WTC11 (cell line): ENCODE measurements at regions not wholly inside any gene's neighbourhood (a gene's known extent, or its start where the extent isn't known, plus 50 kb on each side); places are given as distances from the start of the nearest gene placed in this dataset.

Experiments
- ATAC-seq: fragments of 200-7000 bp; cut with Tn5 transposase; 2 replicates; pipeline ENCODE4 v1.10.0; 2021; ENCODE audit warnings: mild to moderate bottlenecking, moderate library complexity
- CTCF ChIA-PET: fragments of 300-600 bp; sonication (Branson Sonifier 250); formaldehyde crosslinking; loops from one replicate; lab custom pipeline; 2021; ENCODE audit warnings: antibody characterized with exemption; lab: Charles Lee
- POLR2A ChIA-PET: fragments of 350-600 bp; sonication (Branson Sonifier 250); formaldehyde crosslinking; loops from one replicate; lab custom pipeline; 2021; ENCODE audit warnings: antibody characterized with exemption; lab: Charles Lee
- DNase-seq: peaks from one replicate; pipeline ENCODE4 v3.0.0; 2021; ENCODE audit warnings: low spot score
- H3K27ac Mint-ChIP-seq: 2 replicates; pipeline ENCODE4 v1.8.0; 2021; ENCODE audit warnings: mixed read lengths
- H3K27me3 Mint-ChIP-seq: 2 replicates; pipeline ENCODE4 v1.8.0; 2021; ENCODE audit warnings: low read depth, mild to moderate bottlenecking, moderate library complexity, mixed read lengths
- H3K36me3 Mint-ChIP-seq: 2 replicates; pipeline ENCODE4 v1.8.0; 2021; ENCODE audit warnings: mixed read lengths
- H3K4me1 Mint-ChIP-seq: 2 replicates; pipeline ENCODE4 v1.8.0; 2022; ENCODE audit warnings: mixed read lengths
- H3K4me3 Mint-ChIP-seq: 2 replicates; pipeline ENCODE4 v1.8.0; 2021; ENCODE audit warnings: mild to moderate bottlenecking, moderate library complexity, mixed read lengths
- H3K9me3 Mint-ChIP-seq: 2 replicates; pipeline ENCODE4 v1.8.0; 2021; ENCODE audit warnings: mixed read lengths
- ATF1 ChIP-seq: sonication (generic); formaldehyde crosslinking; IDR thresholded peaks from 2 replicates; pipeline ENCODE4 v1.8.1; 2023; ENCODE audit warnings: mild to moderate bottlenecking, moderate library complexity, missing genetic modification reagents
- CREM ChIP-seq: sonication (generic); formaldehyde crosslinking; IDR thresholded peaks from 2 replicates; pipeline ENCODE4 v1.8.1; 2022; ENCODE audit warnings: mild to moderate bottlenecking, missing genetic modification reagents, moderate library complexity
- FOXP1 ChIP-seq: sonication (generic); formaldehyde crosslinking; IDR thresholded peaks from 2 replicates; pipeline ENCODE4 v1.8.0; 2022; ENCODE audit warnings: missing genetic modification reagents, mild to moderate bottlenecking, moderate library complexity, borderline replicate concordance
- GABPB1 ChIP-seq: sonication (generic); formaldehyde crosslinking; IDR thresholded peaks from 2 replicates; pipeline ENCODE4 v1.8.1; 2023; ENCODE audit warnings: mild to moderate bottlenecking, missing genetic modification reagents
- MYBL2 ChIP-seq: sonication (generic); formaldehyde crosslinking; IDR thresholded peaks from 2 replicates; pipeline ENCODE4 v1.8.1; 2023; ENCODE audit warnings: mild to moderate bottlenecking, moderate library complexity, missing genetic modification reagents
- NFE2L1 ChIP-seq: sonication (generic); formaldehyde crosslinking; IDR thresholded peaks from 2 replicates; pipeline ENCODE4 v1.8.1; 2023; ENCODE audit warnings: missing genetic modification reagents
- NR2C2 ChIP-seq: sonication (generic); formaldehyde crosslinking; IDR thresholded peaks from 2 replicates; pipeline ENCODE4 v1.8.0; 2022; ENCODE audit warnings: mild to moderate bottlenecking, missing genetic modification reagents
- NR3C1 ChIP-seq: sonication (generic); formaldehyde crosslinking; conservative IDR thresholded peaks from 2 replicates; pipeline ENCODE4 v1.8.1; 2023; ENCODE audit warnings: low read depth, mild to moderate bottlenecking, missing genetic modification reagents
- PRRX2 ChIP-seq: fragments of 250-450 bp; sonication (Bioruptor Pico); IDR thresholded peaks from 2 replicates; pipeline ENCODE4 v1.8.0; 2021; ENCODE audit warnings: mild to moderate bottlenecking
- SMAD4 ChIP-seq: sonication (generic); formaldehyde crosslinking; IDR thresholded peaks from 2 replicates; pipeline ENCODE4 v1.8.0; 2022; ENCODE audit warnings: mild to moderate bottlenecking, missing genetic modification reagents
- TEAD1 ChIP-seq: sonication (generic); formaldehyde crosslinking; IDR thresholded peaks from 2 replicates; pipeline ENCODE4 v1.8.0; 2022; ENCODE audit warnings: mild to moderate bottlenecking, missing genetic modification reagents
- ZNF263 ChIP-seq: sonication (generic); formaldehyde crosslinking; IDR thresholded peaks from 2 replicates; pipeline ENCODE4 v1.8.1; 2022; ENCODE audit warnings: low read depth, mild to moderate bottlenecking, moderate library complexity, missing genetic modification reagents
- TF ChIP-seq, protein P1 (sequence below): sonication (generic); formaldehyde crosslinking; IDR thresholded peaks from 2 replicates; pipeline ENCODE4 v1.8.0; 2022; ENCODE audit warnings: mild to moderate bottlenecking, missing genetic modification reagents
- TF ChIP-seq, protein P2 (sequence below): sonication (generic); formaldehyde crosslinking; IDR thresholded peaks from 2 replicates; pipeline ENCODE4 v1.8.1; 2023; ENCODE audit warnings: mild to moderate bottlenecking, missing genetic modification reagents, moderate library complexity
- TF ChIP-seq, protein P3 (sequence below): fragments of 250-450 bp; sonication (Bioruptor Pico); IDR thresholded peaks from 2 replicates; pipeline ENCODE4 v1.9.0; 2021; ENCODE audit warnings: mild to moderate bottlenecking
- TF ChIP-seq, protein P4 (sequence below): fragments of 200-600 bp; IDR thresholded peaks from 2 replicates; pipeline ENCODE4 v1.8.0; 2022; ENCODE audit warnings: antibody characterized with exemption
- TF ChIP-seq, protein P5 (sequence below): sonication (generic); formaldehyde crosslinking; IDR thresholded peaks from 2 replicates; pipeline ENCODE4 v1.8.1; 2022; ENCODE audit warnings: missing genetic modification reagents, borderline replicate concordance
- TF ChIP-seq, protein P6 (sequence below): sonication (generic); formaldehyde crosslinking; IDR thresholded peaks from 2 replicates; pipeline ENCODE4 v1.8.0; 2022; ENCODE audit warnings: missing genetic modification reagents
- TF ChIP-seq, protein P7 (sequence below): sonication (generic); formaldehyde crosslinking; IDR thresholded peaks from 2 replicates; pipeline ENCODE4 v1.8.0; 2023; ENCODE audit warnings: missing genetic modification reagents, mild to moderate bottlenecking, borderline replicate concordance

DNA sequence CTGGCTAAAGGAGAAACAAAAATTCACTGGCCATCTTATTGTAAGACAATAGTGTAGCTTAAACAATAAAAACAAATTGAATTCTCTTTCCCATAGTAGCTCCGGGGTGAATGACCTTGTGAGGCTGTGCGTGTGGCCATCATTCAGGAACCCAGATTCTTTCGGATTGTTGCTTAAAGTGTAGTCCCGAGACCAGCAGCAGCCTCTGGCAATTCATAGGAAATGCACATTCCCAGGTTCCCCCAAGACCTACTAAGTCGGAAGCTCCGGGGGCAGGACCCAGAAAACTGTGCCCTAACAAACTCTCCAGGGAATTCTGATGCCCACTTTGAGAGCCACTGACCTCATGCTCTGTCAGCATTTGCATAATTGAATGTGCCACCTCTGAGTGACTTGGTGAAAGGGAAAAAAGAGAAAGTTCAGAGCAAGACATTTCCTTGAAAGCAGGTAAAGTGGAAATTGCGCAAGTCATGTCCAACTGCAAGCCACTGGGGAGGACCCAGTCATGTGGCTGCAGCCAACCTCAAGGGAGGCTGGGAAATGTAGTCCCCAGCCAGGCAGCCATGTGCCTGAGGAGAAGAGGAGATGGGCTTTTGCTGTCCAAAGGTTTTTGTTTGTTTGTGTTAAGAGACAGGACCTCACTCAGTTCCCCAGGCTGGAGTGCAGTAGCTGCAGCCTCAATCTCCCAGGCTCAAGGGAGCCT is 50.7 kb upstream of the PNMA8B start:
- peak; percentile 66 for DNase-seq
- Mint-ChIP-seq H3K27ac (peak overlapping the region; percentile 55), H3K9me3 (peaks cover 18% of the 10 kb centered on the region), H3K4me1 (peaks cover 5% of the 10 kb centered on the region), H3K4me3 (peak overlapping the region; percentile 60), H3K27me3 (peaks cover 24% of the 10 kb centered on the region), H3K36me3 (peaks cover 8% of the 10 kb centered on the region; the same call in 1 of the 2 replicates)
- ChIA-PET POLR2A (interaction anchor here (0.7 kb wide), 1 partner anchor 54 kb away, joined by 3 read pairs; no protein-coding TSS in a partner anchor), CTCF (interaction anchor here (0.8 to 2.5 kb wide), 6 partner anchors 9 to 115 kb away, joined by 4 to 23 read pairs (median 8); partner anchors contain the start of gene DACT3)
- TF ChIP-seq NFE2L1 (CRISPR knock-in tag) (0 out of 2 replicates have a peak, but pooled peaks have one; percentile 57), TEAD1 (CRISPR knock-in tag) (no peak)
- TF ChIP-seq, protein P1, sequence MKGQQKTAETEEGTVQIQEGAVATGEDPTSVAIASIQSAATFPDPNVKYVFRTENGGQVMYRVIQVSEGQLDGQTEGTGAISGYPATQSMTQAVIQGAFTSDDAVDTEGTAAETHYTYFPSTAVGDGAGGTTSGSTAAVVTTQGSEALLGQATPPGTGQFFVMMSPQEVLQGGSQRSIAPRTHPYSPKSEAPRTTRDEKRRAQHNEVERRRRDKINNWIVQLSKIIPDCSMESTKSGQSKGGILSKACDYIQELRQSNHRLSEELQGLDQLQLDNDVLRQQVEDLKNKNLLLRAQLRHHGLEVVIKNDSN (CRISPR knock-in tag) = peak; percentile 97
- TF ChIP-seq, protein P2, sequence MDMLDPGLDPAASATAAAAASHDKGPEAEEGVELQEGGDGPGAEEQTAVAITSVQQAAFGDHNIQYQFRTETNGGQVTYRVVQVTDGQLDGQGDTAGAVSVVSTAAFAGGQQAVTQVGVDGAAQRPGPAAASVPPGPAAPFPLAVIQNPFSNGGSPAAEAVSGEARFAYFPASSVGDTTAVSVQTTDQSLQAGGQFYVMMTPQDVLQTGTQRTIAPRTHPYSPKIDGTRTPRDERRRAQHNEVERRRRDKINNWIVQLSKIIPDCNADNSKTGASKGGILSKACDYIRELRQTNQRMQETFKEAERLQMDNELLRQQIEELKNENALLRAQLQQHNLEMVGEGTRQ (CRISPR knock-in tag) = peak; percentile 96
- peak; percentile 94 for ATAC-seq

DNA sequence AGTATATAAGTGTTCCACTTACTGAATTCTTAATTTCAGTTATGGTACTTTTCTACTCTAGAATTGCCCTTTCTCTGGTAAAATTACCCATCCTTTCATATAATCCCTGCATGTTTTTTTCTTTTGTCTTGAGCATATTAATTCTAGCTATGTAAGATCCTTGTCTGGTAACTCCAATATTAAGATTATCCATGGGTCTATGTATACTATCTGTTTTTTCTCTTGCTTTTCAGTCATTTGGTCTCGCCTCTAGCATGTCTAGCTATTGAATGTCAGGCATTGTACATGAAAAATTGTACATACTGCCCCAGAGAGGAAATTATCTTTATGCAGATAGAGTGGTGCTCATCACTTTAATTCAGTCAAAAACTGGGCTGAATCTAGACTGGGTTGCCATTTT is 50.4 kb upstream of the CALM3 start:
- peaks cover 39% of the 10 kb centered on the region for H3K9me3 Mint-ChIP-seq
- H3K27ac Mint-ChIP-seq = no peak overlapping the region
- peaks cover 10% of the 10 kb centered on the region; the same call in 1 of the 2 replicates for H3K36me3 Mint-ChIP-seq
- DNase-seq (no peak), ATAC-seq (no peak)
- H3K27me3 Mint-ChIP-seq = peaks cover 51% of the 10 kb centered on the region
- H3K4me1 Mint-ChIP-seq = peaks cover 5% of the 10 kb centered on the region
- H3K4me3 Mint-ChIP-seq = no peak overlapping the region
- ChIA-PET CTCF (interaction anchor here (1.0 kb wide), 1 partner anchor 63 kb away, joined by 3 read pairs; no protein-coding TSS in a partner anchor), POLR2A (no interaction called here)
- TF ChIP-seq NFE2L1 (CRISPR knock-in tag) (no peak), MYBL2 (no peak), CREM (CRISPR knock-in tag) (no peak), ATF1 (CRISPR knock-in tag) (no peak), NR2C2 (CRISPR knock-in tag) (no peak), FOXP1 (CRISPR knock-in tag) (no peak), SMAD4 (CRISPR knock-in tag) (no peak), NR3C1 (CRISPR knock-in tag) (no peak), ZNF263 (CRISPR knock-in tag) (no peak), PRRX2 (CRISPR knock-in tag) (no peak), GABPB1 (CRISPR knock-in tag) (no peak)
- TF ChIP-seq, protein P3, sequence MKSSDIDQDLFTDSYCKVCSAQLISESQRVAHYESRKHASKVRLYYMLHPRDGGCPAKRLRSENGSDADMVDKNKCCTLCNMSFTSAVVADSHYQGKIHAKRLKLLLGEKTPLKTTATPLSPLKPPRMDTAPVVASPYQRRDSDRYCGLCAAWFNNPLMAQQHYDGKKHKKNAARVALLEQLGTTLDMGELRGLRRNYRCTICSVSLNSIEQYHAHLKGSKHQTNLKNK (CRISPR knock-in tag) = no peak
- TF ChIP-seq, protein P2 (CRISPR knock-in tag) = no peak
- TF ChIP-seq, protein P4, sequence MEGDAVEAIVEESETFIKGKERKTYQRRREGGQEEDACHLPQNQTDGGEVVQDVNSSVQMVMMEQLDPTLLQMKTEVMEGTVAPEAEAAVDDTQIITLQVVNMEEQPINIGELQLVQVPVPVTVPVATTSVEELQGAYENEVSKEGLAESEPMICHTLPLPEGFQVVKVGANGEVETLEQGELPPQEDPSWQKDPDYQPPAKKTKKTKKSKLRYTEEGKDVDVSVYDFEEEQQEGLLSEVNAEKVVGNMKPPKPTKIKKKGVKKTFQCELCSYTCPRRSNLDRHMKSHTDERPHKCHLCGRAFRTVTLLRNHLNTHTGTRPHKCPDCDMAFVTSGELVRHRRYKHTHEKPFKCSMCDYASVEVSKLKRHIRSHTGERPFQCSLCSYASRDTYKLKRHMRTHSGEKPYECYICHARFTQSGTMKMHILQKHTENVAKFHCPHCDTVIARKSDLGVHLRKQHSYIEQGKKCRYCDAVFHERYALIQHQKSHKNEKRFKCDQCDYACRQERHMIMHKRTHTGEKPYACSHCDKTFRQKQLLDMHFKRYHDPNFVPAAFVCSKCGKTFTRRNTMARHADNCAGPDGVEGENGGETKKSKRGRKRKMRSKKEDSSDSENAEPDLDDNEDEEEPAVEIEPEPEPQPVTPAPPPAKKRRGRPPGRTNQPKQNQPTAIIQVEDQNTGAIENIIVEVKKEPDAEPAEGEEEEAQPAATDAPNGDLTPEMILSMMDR = no peak
- TF ChIP-seq, protein P5, sequence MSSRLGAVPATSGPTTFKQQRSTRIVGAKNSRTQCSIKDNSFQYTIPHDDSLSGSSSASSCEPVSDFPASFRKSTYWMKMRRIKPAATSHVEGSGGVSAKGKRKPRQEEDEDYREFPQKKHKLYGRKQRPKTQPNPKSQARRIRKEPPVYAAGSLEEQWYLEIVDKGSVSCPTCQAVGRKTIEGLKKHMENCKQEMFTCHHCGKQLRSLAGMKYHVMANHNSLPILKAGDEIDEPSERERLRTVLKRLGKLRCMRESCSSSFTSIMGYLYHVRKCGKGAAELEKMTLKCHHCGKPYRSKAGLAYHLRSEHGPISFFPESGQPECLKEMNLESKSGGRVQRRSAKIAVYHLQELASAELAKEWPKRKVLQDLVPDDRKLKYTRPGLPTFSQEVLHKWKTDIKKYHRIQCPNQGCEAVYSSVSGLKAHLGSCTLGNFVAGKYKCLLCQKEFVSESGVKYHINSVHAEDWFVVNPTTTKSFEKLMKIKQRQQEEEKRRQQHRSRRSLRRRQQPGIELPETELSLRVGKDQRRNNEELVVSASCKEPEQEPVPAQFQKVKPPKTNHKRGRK (CRISPR knock-in tag) = no peak
- TF ChIP-seq, protein P6, sequence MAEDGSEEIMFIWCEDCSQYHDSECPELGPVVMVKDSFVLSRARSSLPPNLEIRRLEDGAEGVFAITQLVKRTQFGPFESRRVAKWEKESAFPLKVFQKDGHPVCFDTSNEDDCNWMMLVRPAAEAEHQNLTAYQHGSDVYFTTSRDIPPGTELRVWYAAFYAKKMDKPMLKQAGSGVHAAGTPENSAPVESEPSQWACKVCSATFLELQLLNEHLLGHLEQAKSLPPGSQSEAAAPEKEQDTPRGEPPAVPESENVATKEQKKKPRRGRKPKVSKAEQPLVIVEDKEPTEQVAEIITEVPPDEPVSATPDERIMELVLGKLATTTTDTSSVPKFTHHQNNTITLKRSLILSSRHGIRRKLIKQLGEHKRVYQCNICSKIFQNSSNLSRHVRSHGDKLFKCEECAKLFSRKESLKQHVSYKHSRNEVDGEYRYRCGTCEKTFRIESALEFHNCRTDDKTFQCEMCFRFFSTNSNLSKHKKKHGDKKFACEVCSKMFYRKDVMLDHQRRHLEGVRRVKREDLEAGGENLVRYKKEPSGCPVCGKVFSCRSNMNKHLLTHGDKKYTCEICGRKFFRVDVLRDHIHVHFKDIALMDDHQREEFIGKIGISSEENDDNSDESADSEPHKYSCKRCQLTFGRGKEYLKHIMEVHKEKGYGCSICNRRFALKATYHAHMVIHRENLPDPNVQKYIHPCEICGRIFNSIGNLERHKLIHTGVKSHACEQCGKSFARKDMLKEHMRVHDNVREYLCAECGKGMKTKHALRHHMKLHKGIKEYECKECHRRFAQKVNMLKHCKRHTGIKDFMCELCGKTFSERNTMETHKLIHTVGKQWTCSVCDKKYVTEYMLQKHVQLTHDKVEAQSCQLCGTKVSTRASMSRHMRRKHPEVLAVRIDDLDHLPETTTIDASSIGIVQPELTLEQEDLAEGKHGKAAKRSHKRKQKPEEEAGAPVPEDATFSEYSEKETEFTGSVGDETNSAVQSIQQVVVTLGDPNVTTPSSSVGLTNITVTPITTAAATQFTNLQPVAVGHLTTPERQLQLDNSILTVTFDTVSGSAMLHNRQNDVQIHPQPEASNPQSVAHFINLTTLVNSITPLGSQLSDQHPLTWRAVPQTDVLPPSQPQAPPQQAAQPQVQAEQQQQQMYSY (CRISPR knock-in tag) = no peak
- TF ChIP-seq, protein P7, sequence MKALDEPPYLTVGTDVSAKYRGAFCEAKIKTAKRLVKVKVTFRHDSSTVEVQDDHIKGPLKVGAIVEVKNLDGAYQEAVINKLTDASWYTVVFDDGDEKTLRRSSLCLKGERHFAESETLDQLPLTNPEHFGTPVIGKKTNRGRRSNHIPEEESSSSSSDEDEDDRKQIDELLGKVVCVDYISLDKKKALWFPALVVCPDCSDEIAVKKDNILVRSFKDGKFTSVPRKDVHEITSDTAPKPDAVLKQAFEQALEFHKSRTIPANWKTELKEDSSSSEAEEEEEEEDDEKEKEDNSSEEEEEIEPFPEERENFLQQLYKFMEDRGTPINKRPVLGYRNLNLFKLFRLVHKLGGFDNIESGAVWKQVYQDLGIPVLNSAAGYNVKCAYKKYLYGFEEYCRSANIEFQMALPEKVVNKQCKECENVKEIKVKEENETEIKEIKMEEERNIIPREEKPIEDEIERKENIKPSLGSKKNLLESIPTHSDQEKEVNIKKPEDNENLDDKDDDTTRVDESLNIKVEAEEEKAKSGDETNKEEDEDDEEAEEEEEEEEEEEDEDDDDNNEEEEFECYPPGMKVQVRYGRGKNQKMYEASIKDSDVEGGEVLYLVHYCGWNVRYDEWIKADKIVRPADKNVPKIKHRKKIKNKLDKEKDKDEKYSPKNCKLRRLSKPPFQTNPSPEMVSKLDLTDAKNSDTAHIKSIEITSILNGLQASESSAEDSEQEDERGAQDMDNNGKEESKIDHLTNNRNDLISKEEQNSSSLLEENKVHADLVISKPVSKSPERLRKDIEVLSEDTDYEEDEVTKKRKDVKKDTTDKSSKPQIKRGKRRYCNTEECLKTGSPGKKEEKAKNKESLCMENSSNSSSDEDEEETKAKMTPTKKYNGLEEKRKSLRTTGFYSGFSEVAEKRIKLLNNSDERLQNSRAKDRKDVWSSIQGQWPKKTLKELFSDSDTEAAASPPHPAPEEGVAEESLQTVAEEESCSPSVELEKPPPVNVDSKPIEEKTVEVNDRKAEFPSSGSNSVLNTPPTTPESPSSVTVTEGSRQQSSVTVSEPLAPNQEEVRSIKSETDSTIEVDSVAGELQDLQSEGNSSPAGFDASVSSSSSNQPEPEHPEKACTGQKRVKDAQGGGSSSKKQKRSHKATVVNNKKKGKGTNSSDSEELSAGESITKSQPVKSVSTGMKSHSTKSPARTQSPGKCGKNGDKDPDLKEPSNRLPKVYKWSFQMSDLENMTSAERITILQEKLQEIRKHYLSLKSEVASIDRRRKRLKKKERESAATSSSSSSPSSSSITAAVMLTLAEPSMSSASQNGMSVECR = no peak
